Breast epithelium (tissue), 3 donors: ENCODE measurements at regions not wholly inside any gene's neighbourhood (a gene's known extent, or its start where the extent isn't known, plus 50 kb on each side); places are given as distances from the start of the nearest gene placed in this dataset.

Experiments
- CTCF ChIP-seq, 3 donors: fragments of 450-650 bp; IDR thresholded peaks; one replicate each; pipeline ENCODE4 v1.5.1; 2016 to 2017; ENCODE audit warnings: antibody characterized with exemption in 3 of 3, mild to moderate bottlenecking in 3 of 3, moderate library complexity in 3 of 3
- POLR2A ChIP-seq: fragments of 450-650 bp; IDR thresholded peaks from one replicate; pipeline ENCODE4 v1.6.1; 2016; ENCODE audit warnings: antibody characterized with exemption, mild to moderate bottlenecking, moderate library complexity
- POLR2AphosphoS5 ChIP-seq, 3 donors: sonication (generic); formaldehyde crosslinking; IDR thresholded peaks; one replicate each; pipeline ENCODE4 v1.6.1; 2017; ENCODE audit warnings: antibody characterized with exemption in 3 of 3

GRCh38 chr3:191003742-191004141, 141.2 kb upstream of the GMNC start:
- TF ChIP-seq POLR2A = no peak
- no peak for TF ChIP-seq POLR2AphosphoS5 (IDR thresholded peaks at IDR 0.05)
- TF ChIP-seq CTCF (IDR thresholded peaks at IDR 0.05) = no peak
